Brain pericyte (primary cell): ENCODE measurements at regions not wholly inside any gene's neighbourhood (a gene's known extent, or its start where the extent isn't known, plus 50 kb on each side); places are given as distances from the start of the nearest gene placed in this dataset.
A peak's percentile ranks its signal among the peaks of the same experiment; 100 is the strongest.
"Not testable (repeated sequence)": the region's sequence is repeated elsewhere in the genome, so short reads cannot be mapped to it uniquely, and the experiment has no call there.

Experiments used
- DNase-seq: peaks from one replicate; pipeline ENCODE4 v3.0.0-alpha.2; 2012; ENCODE audit warnings: low read depth, low spot score

GRCh38 chr20:16864069-16864468 lies 115.9 kb downstream of the OTOR start:
- no peak for DNase-seq

- no peak for DNase-seq
Observed at GRCh38 chr20:16864963-16865362, 116.8 kb downstream of the OTOR start.

GRCh38 chr20:16865406-16865805 lies 117.2 kb downstream of the OTOR start:
- no peak for DNase-seq

GRCh38 chr20:16873124-16873523 lies 125.0 kb downstream of the OTOR start:
- DNase-seq: not testable (repeated sequence)

DNA sequence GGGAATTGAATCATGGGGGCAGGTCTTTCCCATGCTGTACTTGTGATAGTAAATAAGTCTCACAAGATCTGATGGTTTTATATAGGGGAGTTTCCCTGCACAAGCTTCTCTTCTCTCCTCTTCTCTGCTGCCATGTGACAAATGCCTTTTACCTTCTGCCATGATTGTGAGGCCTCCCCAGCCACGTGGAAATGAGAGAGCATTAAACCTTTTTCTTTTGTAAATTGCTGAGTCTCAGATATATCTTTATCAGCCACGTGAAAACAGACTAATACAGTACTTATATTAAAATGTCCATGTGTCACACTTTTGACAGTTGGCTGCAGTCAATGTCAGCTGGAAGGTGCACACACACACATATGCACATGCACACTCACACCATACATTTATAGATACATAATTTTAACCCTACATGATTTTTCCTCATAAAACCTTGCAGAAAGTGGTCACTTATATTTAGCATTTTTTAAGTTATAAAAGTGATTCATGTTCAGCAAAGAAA lies 128.9 kb downstream of the OTOR start:
- DNase-seq: no peak

GRCh38 chr20:16885746-16886145 lies 137.6 kb downstream of the OTOR start:
- no peak for DNase-seq

DNA sequence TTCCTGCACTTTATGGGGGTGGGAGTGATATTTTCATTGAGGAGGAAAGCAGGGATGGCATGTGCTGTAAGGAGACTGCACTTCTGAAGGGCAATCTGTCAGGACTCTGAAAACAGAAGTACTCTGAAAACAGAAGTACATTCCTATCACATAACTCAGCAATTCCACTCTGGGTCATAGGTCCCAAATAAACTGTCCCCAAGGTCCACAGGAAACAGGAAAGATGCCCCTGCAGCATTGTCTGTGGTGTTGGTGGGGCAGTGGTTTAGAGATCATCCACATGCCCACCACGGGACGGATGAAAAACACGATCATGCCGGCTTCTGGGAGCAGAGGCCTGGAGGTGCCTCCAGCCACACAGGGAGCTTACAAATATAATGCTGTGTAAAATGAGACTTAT lies 150.3 kb downstream of the OTOR start:
- DNase-seq: no peak

DNA sequence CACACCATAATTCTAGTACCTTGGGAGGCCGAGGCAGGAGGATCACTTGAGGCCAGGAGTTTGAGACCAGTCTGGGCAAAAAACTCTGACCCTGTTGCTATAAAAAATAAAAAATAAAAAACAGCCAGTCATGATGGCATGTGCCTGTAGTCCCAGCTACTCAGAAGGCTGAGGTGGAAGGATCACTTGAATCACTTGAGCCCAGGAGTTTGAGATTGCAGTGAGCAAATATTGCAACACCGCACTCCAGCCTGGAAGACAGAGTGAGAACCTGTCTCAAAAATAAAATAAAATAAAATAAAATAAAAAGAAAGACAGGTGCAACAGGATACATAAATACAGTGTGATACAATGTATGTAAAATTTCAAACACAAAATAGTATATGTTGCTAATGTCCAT lies 154.5 kb downstream of the OTOR start:
- no peak for DNase-seq

DNA sequence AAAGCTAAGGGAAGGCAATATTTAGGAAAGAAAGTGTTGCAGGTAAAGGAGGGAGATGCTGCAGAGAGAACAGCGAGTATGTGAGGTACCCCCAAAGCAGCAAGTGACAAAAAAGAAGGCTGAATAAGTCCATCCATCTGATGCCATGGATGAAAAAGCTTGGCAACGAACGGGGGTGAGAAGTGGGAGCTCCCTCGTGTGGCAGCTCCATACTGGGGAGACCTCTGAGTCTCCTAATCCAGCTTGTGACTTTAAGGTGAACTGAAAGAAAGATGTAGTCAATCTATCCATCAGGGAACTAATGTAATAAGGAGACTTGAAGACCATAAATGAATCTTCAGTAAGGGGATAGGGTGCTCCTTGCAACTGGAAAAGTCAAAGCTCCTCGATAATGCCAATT lies 156.6 kb downstream of the OTOR start:
- no peak for DNase-seq

- no peak for DNase-seq
Observed at GRCh38 chr20:16914277-16914676, 166.1 kb downstream of the OTOR start.

- DNase-seq: no peak
Observed at GRCh38 chr20:16916165-16916564, 168.0 kb downstream of the OTOR start.

GRCh38 chr20:16917636-16918035 lies 169.5 kb downstream of the OTOR start:
- no peak for DNase-seq

DNA sequence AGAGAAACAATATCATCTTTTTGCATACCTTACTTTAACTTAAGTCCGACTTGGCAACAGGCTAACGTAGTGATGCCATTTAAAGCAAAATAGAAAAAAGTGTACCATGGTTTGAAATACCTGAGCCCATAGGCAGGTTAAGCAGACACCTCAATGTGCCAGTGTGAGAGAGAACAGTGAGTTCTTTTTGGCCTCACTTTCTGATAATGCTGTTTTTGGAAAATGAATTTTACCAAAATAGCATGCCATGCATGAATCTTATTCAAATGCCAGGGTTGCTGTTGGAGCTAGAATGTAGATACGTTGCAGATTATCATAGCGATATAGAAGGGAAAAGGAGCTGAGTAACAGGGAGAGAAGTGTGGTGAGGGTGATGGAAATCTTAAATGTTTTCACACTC lies 170.2 kb downstream of the OTOR start:
- DNase-seq: no peak

GRCh38 chr20:16919841-16920240 lies 171.7 kb downstream of the OTOR start:
- DNase-seq: no peak

DNA sequence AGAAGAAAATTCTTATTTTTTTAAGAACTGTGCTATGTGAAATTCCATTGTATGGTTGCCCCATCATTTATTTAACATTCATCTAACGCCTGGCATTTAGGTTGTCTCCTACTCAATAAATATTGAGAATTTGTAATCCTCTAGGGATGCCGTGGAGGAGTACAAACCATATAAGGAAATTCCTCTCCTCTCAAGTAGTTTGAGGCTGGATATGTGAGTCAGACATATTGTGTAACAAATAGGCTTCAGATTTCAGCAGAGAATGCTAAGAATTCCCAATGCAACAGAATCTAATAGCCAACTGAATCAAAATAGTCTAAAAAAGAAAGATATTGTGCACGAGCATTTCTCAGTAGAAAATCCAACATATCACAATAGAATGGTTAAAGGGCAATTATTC lies 174.7 kb downstream of the OTOR start:
- peak; percentile 37 for DNase-seq

- DNase-seq: no peak
Observed at GRCh38 chr20:16926626-16927430, 178.7 kb downstream of the OTOR start.

DNA sequence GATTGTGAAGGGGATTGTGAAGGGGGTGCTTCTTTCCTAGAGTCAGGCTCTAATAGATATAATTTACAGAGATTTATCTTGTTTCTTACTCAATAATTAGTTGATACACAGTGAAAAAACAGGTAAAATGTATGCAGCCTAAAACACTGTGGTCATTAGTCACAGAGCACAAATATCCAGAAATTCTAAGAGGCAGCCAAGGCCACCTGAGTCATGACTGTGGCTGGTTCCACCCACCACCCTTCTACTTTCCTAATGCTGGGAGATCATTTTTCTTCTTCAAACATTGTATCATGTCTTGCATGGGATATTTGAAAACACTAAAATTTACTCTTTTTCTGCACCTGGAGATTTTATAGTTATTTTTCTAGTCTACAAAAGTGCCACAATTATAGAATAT lies 181.6 kb downstream of the OTOR start:
- DNase-seq: no peak

DNA sequence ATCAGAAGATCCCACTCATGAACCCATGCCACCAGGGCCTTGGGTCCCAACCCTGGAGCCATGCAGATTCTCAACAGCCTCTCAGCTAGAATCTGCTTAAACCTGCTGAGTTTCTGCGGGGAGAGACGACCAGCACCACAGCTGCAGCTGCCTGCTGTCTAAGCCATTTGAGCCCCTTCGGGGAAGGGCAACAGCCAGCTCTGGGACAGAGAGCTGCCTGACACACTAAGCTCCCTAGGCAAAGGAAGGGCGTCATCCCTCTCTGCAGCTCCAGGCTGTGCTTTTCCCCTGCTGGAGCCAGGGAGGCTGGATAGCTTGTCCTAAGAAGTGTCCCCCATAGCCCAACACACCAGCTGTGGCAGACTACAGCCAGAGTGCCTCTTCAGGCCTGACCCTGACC lies 182.5 kb downstream of the OTOR start:
- DNase-seq: no peak

DNA sequence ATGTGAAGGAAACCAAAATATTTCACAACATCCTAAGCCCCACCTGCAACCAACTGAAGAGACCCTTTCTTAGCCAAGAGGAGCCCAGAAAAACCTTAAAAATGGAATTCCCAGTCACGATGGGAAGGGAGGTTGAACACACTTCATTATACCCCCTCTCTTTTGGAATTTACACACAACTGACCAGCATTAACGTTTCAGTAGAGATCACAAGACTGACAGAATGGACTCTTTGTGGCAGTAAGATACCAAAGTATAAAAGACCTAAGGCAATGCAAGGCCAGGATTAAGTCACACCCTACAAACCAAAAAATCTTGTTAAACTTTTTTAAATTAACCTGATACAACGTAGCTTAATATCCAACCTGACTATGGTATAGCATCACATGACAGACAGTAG lies 190.9 kb downstream of the OTOR start:
- no peak for DNase-seq

- no peak for DNase-seq
Observed at GRCh38 chr20:16940701-16941100, 192.5 kb downstream of the OTOR start.

GRCh38 chr20:16942051-16942450 lies 193.9 kb downstream of the OTOR start:
- no peak for DNase-seq

GRCh38 chr20:16942756-16943155 lies 194.6 kb downstream of the OTOR start:
- no peak for DNase-seq

DNA sequence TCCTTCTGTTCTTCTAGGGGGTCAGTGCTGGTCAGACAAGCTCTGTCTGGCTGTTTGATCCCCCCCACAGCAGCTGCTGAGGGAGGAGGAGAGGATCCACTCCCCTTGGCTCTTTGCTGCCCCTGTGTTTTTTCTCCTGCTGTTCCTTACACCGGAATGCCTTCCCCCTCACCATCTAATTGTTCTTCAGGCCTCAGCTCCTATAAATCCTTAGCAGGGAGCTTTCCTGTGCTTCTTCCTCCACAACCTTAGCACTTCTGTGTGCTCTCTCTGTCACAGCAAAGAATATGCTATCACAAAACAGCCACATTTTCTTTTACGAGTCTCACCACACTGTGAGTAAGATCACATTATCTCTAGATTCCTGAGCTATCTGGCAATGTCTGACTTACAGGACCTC lies 196.6 kb downstream of the OTOR start:
- no peak for DNase-seq

DNA sequence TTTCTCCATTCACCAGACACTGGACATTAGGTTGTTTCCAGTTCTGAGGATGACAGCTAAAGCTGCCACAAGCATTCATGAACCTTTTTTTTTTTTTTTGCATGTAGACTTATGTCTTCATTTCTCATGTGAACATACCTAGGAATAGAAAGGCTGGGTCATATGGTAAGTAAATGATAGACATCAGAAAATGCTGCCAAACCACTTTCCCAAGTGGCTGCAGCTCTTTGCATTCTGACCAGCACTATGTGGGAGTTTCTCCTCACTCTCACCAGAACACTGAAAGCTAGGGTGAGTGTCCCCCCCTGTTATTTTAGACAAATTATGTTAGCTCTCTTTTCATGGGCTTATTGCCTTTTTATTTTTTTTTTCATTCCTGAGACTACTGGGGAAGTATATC lies 197.5 kb downstream of the OTOR start:
- no peak for DNase-seq
